ENCODE measurements at regions not wholly inside any gene's neighbourhood (a gene's known extent, or its start where the extent isn't known, plus 50 kb on each side); places are given as distances from the start of the nearest gene placed in this dataset.

DNA sequence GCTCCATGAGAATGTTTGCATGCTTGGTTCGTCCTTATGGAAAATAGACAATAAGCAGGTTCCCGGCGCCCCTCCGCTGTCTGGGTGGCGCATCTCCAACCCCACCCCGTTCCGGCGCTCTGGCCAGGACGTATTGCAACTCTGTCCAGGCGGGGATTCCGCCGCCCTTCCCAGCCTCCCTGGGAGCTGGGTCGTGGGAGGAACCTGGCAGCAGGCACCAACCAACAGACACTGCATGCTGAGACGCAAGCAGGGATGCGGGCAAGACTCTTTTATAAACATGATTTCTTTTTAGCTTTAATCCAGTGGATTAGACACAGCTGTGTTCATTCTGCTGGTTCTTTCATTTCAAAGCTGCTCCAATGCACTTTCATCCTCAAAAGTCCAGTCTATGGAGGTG is 240.2 kb downstream of the SH3BP4 start:
- CTCF ChIA-PET = no interaction called here
- no peak for DNase-seq (ENCODE audit: extremely low spot score)
- POLR2A ChIA-PET = no interaction called here
- TF ChIP-seq HDGF (IDR thresholded peaks at IDR 0.05; ENCODE audit: borderline replicate concordance) (no peak), L3MBTL2 (conservative IDR thresholded peaks at IDR 0.05) (no peak)

DNA sequence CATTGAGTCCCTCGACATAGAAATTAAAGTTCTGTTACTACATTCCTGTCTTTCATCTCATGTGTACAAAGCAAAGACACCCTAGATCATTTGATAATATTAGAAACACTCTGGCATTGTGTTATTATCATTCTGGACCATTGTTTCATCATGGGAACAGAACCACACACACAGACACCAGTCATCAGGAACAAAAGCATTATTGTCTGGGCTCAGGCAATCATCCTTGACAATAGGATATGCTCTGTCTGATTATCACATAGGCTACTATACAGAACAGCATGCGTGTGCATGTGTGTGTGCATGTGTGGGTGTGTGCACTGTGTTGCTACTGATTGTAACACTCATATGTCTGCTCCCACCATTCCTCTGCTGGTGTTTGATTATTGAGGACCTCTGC is 242.5 kb downstream of the SH3BP4 start:
- DNase-seq (ENCODE audit: extremely low spot score) = no peak
- CTCF ChIA-PET = no interaction called here
- POLR2A ChIA-PET = no interaction called here
- TF ChIP-seq LEF1 (IDR thresholded peaks at IDR 0.05; ENCODE audit: borderline replicate concordance) (no peak), CTBP1 (IDR thresholded peaks at IDR 0.05; ENCODE audit: borderline replicate concordance) (no peak), ELF4 (IDR thresholded peaks at IDR 0.05) (no peak), ARNT (IDR thresholded peaks at IDR 0.05) (no peak), TARDBP (IDR thresholded peaks at IDR 0.05) (no peak), SP1 (IDR thresholded peaks at IDR 0.05) (no peak), L3MBTL2 (conservative IDR thresholded peaks at IDR 0.05) (no peak), NFRKB (IDR thresholded peaks at IDR 0.05) (no peak), BHLHE40 (IDR thresholded peaks at IDR 0.05; ENCODE audit: borderline replicate concordance) (no peak), HDGF (IDR thresholded peaks at IDR 0.05; ENCODE audit: borderline replicate concordance) (no peak), FOXM1 (IDR thresholded peaks at IDR 0.05; ENCODE audit: borderline replicate concordance) (no peak), SUZ12 (IDR thresholded peaks at IDR 0.05) (no peak), FOXA1 (IDR thresholded peaks at IDR 0.05) (no peak)
- TF ChIP-seq, protein P1, sequence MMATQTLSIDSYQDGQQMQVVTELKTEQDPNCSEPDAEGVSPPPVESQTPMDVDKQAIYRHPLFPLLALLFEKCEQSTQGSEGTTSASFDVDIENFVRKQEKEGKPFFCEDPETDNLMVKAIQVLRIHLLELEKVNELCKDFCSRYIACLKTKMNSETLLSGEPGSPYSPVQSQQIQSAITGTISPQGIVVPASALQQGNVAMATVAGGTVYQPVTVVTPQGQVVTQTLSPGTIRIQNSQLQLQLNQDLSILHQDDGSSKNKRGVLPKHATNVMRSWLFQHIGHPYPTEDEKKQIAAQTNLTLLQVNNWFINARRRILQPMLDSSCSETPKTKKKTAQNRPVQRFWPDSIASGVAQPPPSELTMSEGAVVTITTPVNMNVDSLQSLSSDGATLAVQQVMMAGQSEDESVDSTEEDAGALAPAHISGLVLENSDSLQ (IDR thresholded peaks at IDR 0.05) = no peak

DNA sequence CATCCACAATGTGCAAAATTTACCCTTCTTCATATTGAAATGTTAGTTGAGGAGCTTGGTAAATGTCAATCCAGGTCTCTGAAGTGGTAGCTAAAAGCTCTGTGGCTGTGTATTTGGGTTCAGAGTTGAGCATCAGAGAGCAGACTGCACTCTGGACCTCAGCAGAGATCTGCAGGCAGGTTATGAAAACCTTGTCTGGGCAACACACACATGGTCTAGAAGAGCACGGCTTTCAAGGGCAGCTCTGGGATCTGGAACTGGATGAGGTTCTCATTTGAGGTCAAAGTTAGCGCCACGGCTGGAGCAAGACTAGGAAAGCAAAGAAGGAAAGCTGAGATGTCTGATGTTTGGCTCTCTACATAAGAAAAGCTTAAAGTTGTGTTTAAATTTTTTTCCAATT is 243.0 kb downstream of the SH3BP4 start:
- DNase-seq (ENCODE audit: extremely low spot score) = no peak
- ChIA-PET CTCF (no interaction called here), POLR2A (no interaction called here)
- TF ChIP-seq, protein P1 (IDR thresholded peaks at IDR 0.05) = no peak
- TF ChIP-seq LEF1 (IDR thresholded peaks at IDR 0.05; ENCODE audit: borderline replicate concordance) (no peak), FOXA1 (IDR thresholded peaks at IDR 0.05) (no peak), BHLHE40 (IDR thresholded peaks at IDR 0.05; ENCODE audit: borderline replicate concordance) (no peak), HDGF (IDR thresholded peaks at IDR 0.05; ENCODE audit: borderline replicate concordance) (no peak), TARDBP (IDR thresholded peaks at IDR 0.05) (no peak), NFRKB (IDR thresholded peaks at IDR 0.05) (no peak), CTBP1 (IDR thresholded peaks at IDR 0.05; ENCODE audit: borderline replicate concordance) (no peak), ARNT (IDR thresholded peaks at IDR 0.05) (no peak)

DNA sequence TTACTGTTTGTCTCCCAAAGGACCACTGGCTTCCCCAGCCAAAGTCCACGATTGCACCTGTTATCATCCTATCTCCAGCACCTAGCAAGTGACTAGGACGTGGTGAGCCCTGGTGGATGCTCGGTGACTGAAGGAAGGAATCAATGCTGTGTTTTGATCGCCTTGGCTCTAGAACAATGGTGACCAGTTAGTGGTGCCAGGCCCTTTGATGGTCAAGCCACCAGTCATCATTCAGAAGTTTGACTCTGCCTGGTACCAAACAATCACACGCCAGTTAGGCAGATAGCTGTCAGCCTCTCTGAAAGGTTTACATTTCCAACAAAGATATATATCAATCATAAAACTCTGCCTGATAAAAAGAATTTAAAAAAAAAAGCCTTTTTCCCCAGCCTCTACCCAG is 244.1 kb downstream of the SH3BP4 start:
- ChIA-PET POLR2A (no interaction called here), CTCF (no interaction called here)
- DNase-seq (ENCODE audit: extremely low spot score) = no peak
- TF ChIP-seq SUZ12 (IDR thresholded peaks at IDR 0.05) (no peak), NFRKB (IDR thresholded peaks at IDR 0.05) (no peak), LEF1 (IDR thresholded peaks at IDR 0.05; ENCODE audit: borderline replicate concordance) (no peak), TARDBP (IDR thresholded peaks at IDR 0.05) (no peak), FOXM1 (IDR thresholded peaks at IDR 0.05; ENCODE audit: borderline replicate concordance) (no peak)

DNA sequence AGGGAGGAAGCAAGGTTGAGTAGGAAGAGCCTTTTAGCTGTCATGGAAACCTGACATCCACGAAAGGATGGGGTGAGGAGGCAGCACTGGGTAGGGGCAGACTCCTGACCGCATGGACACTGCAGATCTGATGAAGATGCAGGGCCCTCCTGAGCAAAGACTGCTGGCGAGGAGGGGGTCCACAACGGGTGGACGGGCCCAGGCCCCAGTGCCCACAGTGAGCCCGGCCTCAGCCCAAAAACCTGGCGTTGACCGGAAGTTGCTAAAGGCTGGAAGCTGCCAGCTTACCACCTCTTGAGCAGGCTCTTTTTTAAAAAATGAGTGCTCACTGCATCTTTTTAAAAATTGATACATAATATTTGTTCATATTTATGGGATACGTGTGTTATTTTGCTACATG is 247.3 kb downstream of the SH3BP4 start:
- ChIA-PET CTCF (no interaction called here), POLR2A (no interaction called here)
- no peak for DNase-seq (ENCODE audit: extremely low spot score)
- TF ChIP-seq LEF1 (IDR thresholded peaks at IDR 0.05; ENCODE audit: borderline replicate concordance) (no peak), BHLHE40 (IDR thresholded peaks at IDR 0.05; ENCODE audit: borderline replicate concordance) (no peak), HDGF (IDR thresholded peaks at IDR 0.05; ENCODE audit: borderline replicate concordance) (no peak), FOXM1 (IDR thresholded peaks at IDR 0.05; ENCODE audit: borderline replicate concordance) (no peak), SP1 (IDR thresholded peaks at IDR 0.05) (no peak)

DNA sequence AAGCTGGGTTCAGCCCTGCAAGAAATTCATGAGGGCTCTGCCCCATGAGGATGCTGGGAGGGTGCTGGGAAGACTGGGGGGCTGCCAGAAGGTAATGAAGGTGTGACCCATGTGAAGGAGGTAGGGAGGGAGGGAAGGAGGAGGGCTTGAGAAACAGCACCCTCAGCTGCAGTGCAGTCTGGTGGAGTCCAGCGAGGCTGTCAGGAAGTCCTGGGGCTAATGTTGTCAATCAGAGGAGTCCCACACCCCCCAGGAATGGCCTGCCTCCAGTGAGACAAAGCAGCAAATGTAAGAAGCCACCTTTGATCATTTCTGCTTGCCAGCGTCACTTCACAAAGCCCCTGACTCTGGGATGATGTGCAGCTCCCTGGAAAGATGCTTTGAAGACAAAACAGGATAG is 248.4 kb downstream of the SH3BP4 start:
- CTCF ChIA-PET = no interaction called here
- POLR2A ChIA-PET = no interaction called here
- no peak for DNase-seq (ENCODE audit: extremely low spot score)
- TF ChIP-seq HDGF (IDR thresholded peaks at IDR 0.05; ENCODE audit: borderline replicate concordance) (no peak), ELF4 (IDR thresholded peaks at IDR 0.05) (no peak), BHLHE40 (IDR thresholded peaks at IDR 0.05; ENCODE audit: borderline replicate concordance) (no peak), ARNT (IDR thresholded peaks at IDR 0.05) (no peak), FOXA1 (IDR thresholded peaks at IDR 0.05) (no peak), SUZ12 (IDR thresholded peaks at IDR 0.05) (no peak), SP1 (IDR thresholded peaks at IDR 0.05) (no peak), L3MBTL2 (conservative IDR thresholded peaks at IDR 0.05) (no peak), LEF1 (IDR thresholded peaks at IDR 0.05; ENCODE audit: borderline replicate concordance) (no peak), CTBP1 (IDR thresholded peaks at IDR 0.05; ENCODE audit: borderline replicate concordance) (no peak), NFRKB (IDR thresholded peaks at IDR 0.05) (no peak)
- TF ChIP-seq, protein P1 (IDR thresholded peaks at IDR 0.05) = no peak

DNA sequence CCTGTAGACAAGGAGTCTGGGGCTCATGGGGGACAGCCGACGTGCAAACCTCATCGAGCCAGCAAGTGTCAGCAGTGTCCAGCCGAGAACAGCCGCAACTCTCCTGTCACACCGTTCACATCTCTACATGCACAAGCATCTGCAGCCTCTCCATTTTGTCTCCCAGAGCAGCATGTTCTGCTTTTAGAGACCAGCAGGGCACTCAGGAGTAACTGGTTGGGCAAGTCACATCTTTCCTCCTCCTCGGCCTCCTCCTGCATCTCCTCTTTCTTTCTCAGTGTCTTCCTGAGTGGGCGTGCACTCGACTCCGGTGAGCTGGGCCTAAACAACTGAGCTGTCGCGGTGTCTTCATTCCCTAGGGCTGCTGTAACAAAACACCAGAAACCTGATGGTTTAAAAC is 249.9 kb downstream of the SH3BP4 start:
- TF ChIP-seq ARNT (IDR thresholded peaks at IDR 0.05) (no peak), CTBP1 (IDR thresholded peaks at IDR 0.05; ENCODE audit: borderline replicate concordance) (no peak), NFRKB (IDR thresholded peaks at IDR 0.05) (no peak), FOXK2 (IDR thresholded peaks at IDR 0.05) (no peak), FOXA1 (IDR thresholded peaks at IDR 0.05) (no peak), SUZ12 (IDR thresholded peaks at IDR 0.05) (no peak), SP1 (IDR thresholded peaks at IDR 0.05) (no peak), ZNF384 (IDR thresholded peaks at IDR 0.05) (no peak), LEF1 (IDR thresholded peaks at IDR 0.05; ENCODE audit: borderline replicate concordance) (no peak), ELF4 (IDR thresholded peaks at IDR 0.05) (no peak)
- ChIA-PET POLR2A (no interaction called here), CTCF (interaction anchor here (0.6 kb wide), 1 partner anchor 360 kb away, joined by 3 read pairs; no protein-coding TSS in a partner anchor)
- DNase-seq (ENCODE audit: extremely low spot score) = no peak

Data from HEK293T (cell line).